Astrocyte (in vitro differentiated cells and primary cell): ENCODE measurements at regions not wholly inside any gene's neighbourhood (a gene's known extent, or its start where the extent isn't known, plus 50 kb on each side); places are given as distances from the start of the nearest gene placed in this dataset.

Source experiments
- DNase-seq: peaks from one replicate; pipeline ENCODE4 v3.0.0-alpha.2; 2010; ENCODE audit warnings: low read depth
- FAIRE-seq: peaks from 2 replicates; lab custom pipeline; 2011; peaks lifted over from hg19 to GRCh38; lab: Jason Lieb, UNC
- H2AFZ ChIP-seq: 2 replicates; pipeline ENCODE4 v1.6.0; 2012; ENCODE audit warnings: low read depth, low read length, inconsistent platforms
- H3K27ac ChIP-seq: 2 replicates; pipeline ENCODE4 v1.5.1; 2011; ENCODE audit warnings: low read depth, low read length, inconsistent platforms
- H3K27me3 ChIP-seq: 2 replicates; pipeline ENCODE4 v1.6.0; 2011; ENCODE audit warnings: low read length, inconsistent platforms; ENCODE audit not compliant: insufficient read depth
- H3K36me3 ChIP-seq: 2 replicates; pipeline ENCODE4 v1.5.1; 2011; ENCODE audit warnings: low read length, inconsistent platforms; ENCODE audit not compliant: insufficient read depth
- H3K4me1 ChIP-seq: 2 replicates; pipeline ENCODE4 v1.5.1; 2011; ENCODE audit warnings: low read length, inconsistent platforms; ENCODE audit not compliant: insufficient read depth
- H3K4me2 ChIP-seq: 2 replicates; pipeline ENCODE4 v1.6.0; 2012; ENCODE audit warnings: low read length, inconsistent platforms
- H3K4me3 ChIP-seq: 2 replicates; pipeline ENCODE4 v1.5.1; 2011; ENCODE audit warnings: low read depth, mild to moderate bottlenecking, low read length, inconsistent platforms; ENCODE audit not compliant: insufficient read depth
- H3K79me2 ChIP-seq: 2 replicates; pipeline ENCODE4 v1.6.0; 2012; ENCODE audit warnings: mild to moderate bottlenecking, low read length, inconsistent platforms; ENCODE audit not compliant: insufficient read depth
- H3K9ac ChIP-seq: 2 replicates; pipeline ENCODE4 v1.6.0; 2012; ENCODE audit warnings: mild to moderate bottlenecking, low read length, inconsistent platforms
- H3K9me3 ChIP-seq: 2 replicates; pipeline ENCODE4 v1.5.1; 2012; ENCODE audit warnings: low read depth, mild to moderate bottlenecking, low read length, inconsistent platforms; ENCODE audit not compliant: insufficient read depth
- H4K20me1 ChIP-seq: 2 replicates; pipeline ENCODE4 v1.6.0; 2012; ENCODE audit warnings: low read length, inconsistent platforms; ENCODE audit not compliant: insufficient read depth
- H3K27ac Mint-ChIP-seq: one replicate; pipeline ENCODE4 v1.8.0; 2021; ENCODE audit warnings: mild to moderate bottlenecking, mixed read lengths; ENCODE audit not compliant: unreplicated experiment
- H3K27me3 Mint-ChIP-seq: one replicate; pipeline ENCODE4 v1.8.0; 2021; ENCODE audit warnings: low read depth, mixed read lengths; ENCODE audit not compliant: unreplicated experiment
- H3K36me3 Mint-ChIP-seq: one replicate; pipeline ENCODE4 v1.8.0; 2021; ENCODE audit warnings: low read depth, mixed read lengths; ENCODE audit not compliant: unreplicated experiment
- H3K4me1 Mint-ChIP-seq: one replicate; pipeline ENCODE4 v1.8.0; 2021; ENCODE audit warnings: low read depth, mixed read lengths; ENCODE audit not compliant: unreplicated experiment
- H3K4me3 Mint-ChIP-seq: one replicate; pipeline ENCODE4 v1.8.0; 2021; ENCODE audit warnings: mild to moderate bottlenecking, moderate library complexity, mixed read lengths; ENCODE audit not compliant: unreplicated experiment
- H3K9me3 Mint-ChIP-seq: one replicate; pipeline ENCODE4 v1.8.0; 2021; ENCODE audit warnings: mild to moderate bottlenecking, mixed read lengths; ENCODE audit not compliant: unreplicated experiment
- CTCF ChIP-seq: IDR thresholded peaks from 2 replicates; pipeline ENCODE4 v1.5.1; 2011; ENCODE audit warnings: low read depth, mild to moderate bottlenecking, inconsistent platforms, low read length, moderate library complexity; ENCODE audit not compliant: insufficient read depth
- EZH2 ChIP-seq: IDR thresholded peaks from 2 replicates; pipeline ENCODE4 v1.6.1; 2012; ENCODE audit warnings: mild to moderate bottlenecking, low read length, inconsistent platforms; ENCODE audit not compliant: insufficient read depth

- Histone ChIP-seq H3K4me2 (no peak overlapping the region), H3K79me2 (no peaks in the 10 kb centered on the region), H3K4me3 (no peak overlapping the region), H3K27ac (no peak overlapping the region), H3K36me3 (no peaks in the 10 kb centered on the region), H4K20me1 (no peaks in the 10 kb centered on the region), H3K9ac (no peak overlapping the region), H3K27me3 (no peaks in the 10 kb centered on the region), H2AFZ (no peak overlapping the region), H3K4me1 (no peaks in the 10 kb centered on the region), H3K9me3 (no peaks in the 10 kb centered on the region)
- H3K27ac Mint-ChIP-seq, result no peak overlapping the region
- FAIRE-seq (no peak), DNase-seq (no peak)
- no peak overlapping the region for H3K4me3 Mint-ChIP-seq
- H3K27me3 Mint-ChIP-seq, result peaks cover 3% of the 10 kb centered on the region
- TF ChIP-seq EZH2 (no peak), CTCF (no peak)
- no peaks in the 10 kb centered on the region for H3K4me1 Mint-ChIP-seq
- peaks cover 2% of the 10 kb centered on the region for H3K36me3 Mint-ChIP-seq
- peaks cover 5% of the 10 kb centered on the region for H3K9me3 Mint-ChIP-seq
Observed at GRCh38 chr1:224791362-224791941, 138.0 kb upstream of the DNAH14 start.

GRCh38 chr1:224795591-224795990 is 133.9 kb upstream of the DNAH14 start:
- no peaks in the 10 kb centered on the region for H4K20me1 ChIP-seq
- H3K4me2 ChIP-seq, result no peak overlapping the region
- no peak overlapping the region for H3K27ac ChIP-seq
- Mint-ChIP-seq H3K4me1 (no peaks in the 10 kb centered on the region), H3K4me3 (no peak overlapping the region), H3K27ac (no peak overlapping the region), H3K27me3 (no peaks in the 10 kb centered on the region), H3K9me3 (no peaks in the 10 kb centered on the region), H3K36me3 (no peaks in the 10 kb centered on the region)
- TF ChIP-seq EZH2 (no peak), CTCF (no peak)
- no peak for FAIRE-seq
- no peak overlapping the region for H3K4me3 ChIP-seq
- no peaks in the 10 kb centered on the region for H3K9me3 ChIP-seq
- H3K4me1 ChIP-seq, result no peaks in the 10 kb centered on the region
- H3K27me3 ChIP-seq, result no peaks in the 10 kb centered on the region
- H3K36me3 ChIP-seq, result no peaks in the 10 kb centered on the region
- DNase-seq, result no peak
- no peak overlapping the region for H2AFZ ChIP-seq
- H3K9ac ChIP-seq, result no peak overlapping the region
- no peaks in the 10 kb centered on the region for H3K79me2 ChIP-seq

GRCh38 chr1:224799083-224799482 is 130.4 kb upstream of the DNAH14 start:
- Histone ChIP-seq H3K9me3 (no peaks in the 10 kb centered on the region), H4K20me1 (no peaks in the 10 kb centered on the region), H3K4me1 (no peaks in the 10 kb centered on the region), H3K36me3 (no peaks in the 10 kb centered on the region), H3K4me3 (no peak overlapping the region), H3K9ac (no peak overlapping the region), H3K27me3 (no peaks in the 10 kb centered on the region), H3K4me2 (no peak overlapping the region), H3K79me2 (no peaks in the 10 kb centered on the region), H2AFZ (no peak overlapping the region), H3K27ac (no peak overlapping the region)
- TF ChIP-seq EZH2 (no peak), CTCF (no peak)
- DNase-seq (no peak), FAIRE-seq (no peak)
- Mint-ChIP-seq H3K27me3 (peaks cover 4% of the 10 kb centered on the region), H3K27ac (no peak overlapping the region), H3K4me3 (no peak overlapping the region), H3K4me1 (no peaks in the 10 kb centered on the region), H3K36me3 (no peaks in the 10 kb centered on the region), H3K9me3 (no peaks in the 10 kb centered on the region)
